22Rv1 (cell line): ENCODE measurements at regions not wholly inside any gene's neighbourhood (a gene's known extent, or its start where the extent isn't known, plus 50 kb on each side); places are given as distances from the start of the nearest gene placed in this dataset.
"Not testable (repeated sequence)": the region's sequence is repeated elsewhere in the genome, so short reads cannot be mapped to it uniquely, and the experiment has no call there.

Experiments
- H3K27ac ChIP-seq: fragments of 450-650 bp; 2 replicates; pipeline ENCODE4 v1.5.1; 2017
- CTCF ChIP-seq: fragments of 450-650 bp; IDR thresholded peaks from 2 replicates; pipeline ENCODE4 v1.5.1; 2017; ENCODE audit warnings: mild to moderate bottlenecking
- ZFX ChIP-seq: fragments of 450-650 bp; IDR thresholded peaks from 2 replicates; pipeline ENCODE4 v1.6.1; 2017; ENCODE audit warnings: antibody characterized with exemption, borderline replicate concordance

GRCh38 chrX:47748576-47748975, 88.1 kb upstream of the ZNF81 start:
- TF ChIP-seq ZFX (no peak), CTCF (no peak)
- H3K27ac ChIP-seq, result no peak overlapping the region

GRCh38 chrX:47746446-47746845, 87.5 kb upstream of the UXT start:
- TF ChIP-seq CTCF, result no peak
- no peak for TF ChIP-seq ZFX
- no peak overlapping the region for H3K27ac ChIP-seq

- TF ChIP-seq ZFX (no peak), CTCF (no peak)
- H3K27ac ChIP-seq, result no peak overlapping the region
These were observed 86.4 kb upstream of the UXT start for GRCh38 chrX:47745416-47745815.

- no peak for TF ChIP-seq ZFX
- TF ChIP-seq CTCF, result no peak
- no peak overlapping the region for H3K27ac ChIP-seq
These were observed 84.5 kb upstream of the UXT start for GRCh38 chrX:47743504-47743903.

DNA sequence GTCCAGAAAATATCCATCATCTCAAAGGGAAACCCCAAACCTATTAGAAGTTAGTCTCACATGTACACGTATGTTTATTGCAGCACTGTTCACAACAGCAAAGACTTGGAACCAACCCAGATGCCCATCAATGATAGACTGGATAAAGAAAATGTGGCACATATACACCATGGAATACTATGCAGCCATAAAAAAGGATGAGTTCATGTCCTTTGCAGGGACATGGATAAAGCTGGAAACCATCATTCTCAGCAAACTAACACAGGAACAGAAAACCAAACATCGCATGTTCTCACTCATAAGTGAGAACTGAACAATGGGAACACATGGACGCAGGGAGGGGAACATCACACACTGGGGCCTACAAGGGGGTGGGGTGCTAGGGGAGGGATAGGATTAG, 79.9 kb upstream of the UXT start:
- H3K27ac ChIP-seq, result not testable (repeated sequence)

DNA sequence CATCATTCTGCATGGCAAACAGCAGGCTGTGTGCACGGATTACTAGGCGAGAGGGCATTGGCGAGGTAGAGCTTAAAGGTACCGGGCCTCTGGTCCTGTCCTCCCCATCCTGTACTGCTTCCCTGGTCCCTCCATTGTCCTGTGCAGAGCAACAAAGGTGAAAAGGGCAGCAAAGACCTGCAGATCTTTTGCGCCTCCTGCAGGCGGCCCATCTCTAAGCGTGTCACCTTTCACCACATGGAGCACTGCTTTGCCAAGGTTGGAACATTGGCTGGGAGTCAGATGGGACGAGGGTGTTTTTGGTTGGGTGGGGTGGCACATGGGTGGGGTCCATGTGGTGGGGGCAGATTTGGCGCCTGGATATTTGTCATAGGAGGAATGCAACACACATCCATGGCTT, 64.7 kb upstream of the UXT start:
- H3K27ac ChIP-seq, result no peak overlapping the region
- TF ChIP-seq CTCF (no peak), ZFX (no peak)

DNA sequence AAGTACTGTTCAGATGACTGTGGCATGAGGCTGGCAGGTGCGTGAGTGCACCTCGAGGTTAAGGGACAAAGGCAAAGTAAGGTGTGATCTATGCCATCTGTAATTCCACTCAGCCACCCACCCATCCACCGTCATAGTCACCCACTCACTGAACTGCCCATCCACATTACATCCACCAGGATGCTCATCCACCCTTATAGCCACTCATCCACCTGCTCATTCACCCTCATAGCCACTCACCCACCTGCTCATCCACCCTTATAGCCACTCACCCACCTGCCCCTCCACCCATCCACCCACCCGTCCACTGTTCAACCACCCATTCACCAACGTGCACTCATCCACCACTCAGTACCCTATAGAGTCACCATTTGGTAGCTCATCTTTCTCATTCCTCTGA, 64.1 kb upstream of the UXT start:
- no peak overlapping the region for H3K27ac ChIP-seq
- TF ChIP-seq CTCF (no peak), ZFX (no peak)

DNA sequence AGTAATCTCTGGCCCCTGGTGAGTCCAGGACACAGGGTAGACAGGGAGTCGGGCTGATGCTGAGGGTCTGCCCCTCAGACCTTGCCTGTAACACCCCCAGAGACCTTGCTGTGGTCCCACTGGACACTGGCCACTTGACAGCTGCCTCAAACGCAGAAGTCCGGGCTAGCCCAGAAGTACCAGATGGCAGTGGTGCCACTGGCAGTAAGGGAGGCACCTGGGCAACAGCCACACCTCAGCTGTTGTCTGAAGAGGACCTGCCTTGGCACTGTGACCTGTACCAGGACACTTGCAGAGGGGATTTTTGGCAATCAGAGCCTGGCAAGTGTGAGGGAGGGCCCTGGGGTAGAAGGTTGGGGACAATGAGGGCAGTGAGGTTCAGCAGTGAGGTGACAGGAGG, 63.3 kb upstream of the UXT start:
- TF ChIP-seq CTCF, result no peak
- no peak overlapping the region for H3K27ac ChIP-seq

DNA sequence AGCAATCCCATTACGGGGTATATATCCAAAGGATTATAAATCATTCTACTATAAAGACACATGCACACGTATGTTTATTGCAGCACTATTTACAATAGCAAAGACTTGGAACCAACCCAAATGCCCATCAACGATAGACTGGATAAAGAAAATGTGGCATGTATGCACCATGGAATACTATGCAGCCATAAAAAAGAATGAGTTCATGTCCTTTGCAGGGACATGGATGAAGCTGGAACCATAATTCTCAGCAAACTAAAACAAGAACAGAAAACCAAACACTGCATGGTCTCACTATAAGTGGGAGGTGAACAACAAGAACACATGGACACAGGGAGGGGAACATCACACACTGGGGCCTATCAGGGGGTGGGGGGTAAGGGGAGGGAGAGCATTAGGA, 56.1 kb upstream of the UXT start:
- not testable (repeated sequence) for H3K27ac ChIP-seq

DNA sequence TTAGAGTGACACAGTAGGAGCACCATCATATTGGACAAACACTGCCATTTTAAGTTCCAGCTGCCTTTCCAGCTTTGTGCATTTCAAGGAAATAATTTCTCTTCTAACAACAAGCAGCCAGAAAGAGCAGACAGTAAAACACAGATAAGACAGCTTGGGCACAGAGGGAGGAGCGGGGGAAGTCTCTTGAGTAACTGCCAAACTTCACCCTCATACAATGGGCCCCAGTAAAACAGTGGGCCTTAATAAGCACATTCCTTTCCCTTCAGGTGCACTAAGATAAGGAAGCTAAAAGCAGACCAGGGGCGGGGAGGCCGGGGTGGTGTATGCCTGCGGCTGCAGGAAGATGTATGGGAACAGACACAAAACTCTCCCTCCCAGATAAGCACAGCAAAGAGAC, 53.7 kb upstream of the UXT start:
- H3K27ac ChIP-seq, result not testable (repeated sequence)
